Neural cell (in vitro differentiated cells): ENCODE measurements at regions not wholly inside any gene's neighbourhood (a gene's known extent, or its start where the extent isn't known, plus 50 kb on each side); places are given as distances from the start of the nearest gene placed in this dataset.

Experiments
- EZH2 ChIP-seq: fragments of 200-600, 300-800 bp; shearing (Covaris generic), sonication (generic); IDR thresholded peaks from 2 replicates; pipeline ENCODE4 v1.6.1; 2014; ENCODE audit warnings: antibody characterized with exemption, low read length, borderline replicate concordance, mild to moderate bottlenecking; ENCODE audit not compliant: insufficient read depth, poor library complexity, severe bottlenecking
- TAF1 ChIP-seq: IDR thresholded peaks from 2 replicates; pipeline ENCODE4 v1.6.1; 2012; ENCODE audit warnings: low read depth
- TF ChIP-seq, protein P1 (sequence below): fragments of 450-650 bp; IDR thresholded peaks from 2 replicates; pipeline ENCODE4 v1.5.1; 2014; ENCODE audit warnings: antibody characterized with exemption, mild to moderate bottlenecking, moderate library complexity; ENCODE audit not compliant: poor library complexity, severe bottlenecking

DNA sequence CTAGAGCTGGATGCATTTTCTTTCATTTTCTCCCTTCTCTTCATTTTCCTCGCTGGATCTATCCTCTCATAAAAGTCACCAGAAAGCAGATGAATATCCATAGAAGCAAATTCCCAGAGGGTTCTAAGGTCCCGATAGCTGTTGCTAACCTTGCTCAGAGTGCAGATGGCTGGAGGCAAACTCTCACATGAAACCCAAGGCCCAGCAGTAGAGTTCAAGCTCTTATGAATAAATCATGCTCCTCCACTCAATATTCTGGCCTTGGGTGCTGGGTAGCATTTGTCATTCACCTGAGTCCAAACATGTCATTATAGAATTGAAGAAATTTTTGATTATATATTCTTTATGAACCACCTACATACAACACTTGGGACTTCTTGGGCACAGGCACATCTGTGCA is 539.7 kb upstream of the MARCKS start:
- TF ChIP-seq TAF1 (no peak), EZH2 (no peak)
- TF ChIP-seq, protein P1, sequence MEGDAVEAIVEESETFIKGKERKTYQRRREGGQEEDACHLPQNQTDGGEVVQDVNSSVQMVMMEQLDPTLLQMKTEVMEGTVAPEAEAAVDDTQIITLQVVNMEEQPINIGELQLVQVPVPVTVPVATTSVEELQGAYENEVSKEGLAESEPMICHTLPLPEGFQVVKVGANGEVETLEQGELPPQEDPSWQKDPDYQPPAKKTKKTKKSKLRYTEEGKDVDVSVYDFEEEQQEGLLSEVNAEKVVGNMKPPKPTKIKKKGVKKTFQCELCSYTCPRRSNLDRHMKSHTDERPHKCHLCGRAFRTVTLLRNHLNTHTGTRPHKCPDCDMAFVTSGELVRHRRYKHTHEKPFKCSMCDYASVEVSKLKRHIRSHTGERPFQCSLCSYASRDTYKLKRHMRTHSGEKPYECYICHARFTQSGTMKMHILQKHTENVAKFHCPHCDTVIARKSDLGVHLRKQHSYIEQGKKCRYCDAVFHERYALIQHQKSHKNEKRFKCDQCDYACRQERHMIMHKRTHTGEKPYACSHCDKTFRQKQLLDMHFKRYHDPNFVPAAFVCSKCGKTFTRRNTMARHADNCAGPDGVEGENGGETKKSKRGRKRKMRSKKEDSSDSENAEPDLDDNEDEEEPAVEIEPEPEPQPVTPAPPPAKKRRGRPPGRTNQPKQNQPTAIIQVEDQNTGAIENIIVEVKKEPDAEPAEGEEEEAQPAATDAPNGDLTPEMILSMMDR, result no peak
